H1 (cell line): ENCODE measurements at regions not wholly inside any gene's neighbourhood (a gene's known extent, or its start where the extent isn't known, plus 50 kb on each side); places are given as distances from the start of the nearest gene placed in this dataset.

Source experiments
- FOSL1 ChIP-seq: IDR thresholded peaks from 2 replicates; pipeline ENCODE4 v1.6.1; 2011; ENCODE audit warnings: mild to moderate bottlenecking, low read depth, low read length, moderate library complexity; ENCODE audit not compliant: insufficient read depth
- SUZ12 ChIP-seq: fragments of 200-600 bp; sonication (generic); IDR thresholded peaks from 2 replicates; pipeline ENCODE4 v1.6.1; 2012; ENCODE audit warnings: mild to moderate bottlenecking, inconsistent platforms, low read length, moderate library complexity, mixed read lengths
- TF ChIP-seq, protein P1 (sequence below): IDR thresholded peaks from 2 replicates; pipeline ENCODE4 v1.6.1; 2011; ENCODE audit warnings: low read depth, mild to moderate bottlenecking, low read length; ENCODE audit not compliant: insufficient read depth

DNA sequence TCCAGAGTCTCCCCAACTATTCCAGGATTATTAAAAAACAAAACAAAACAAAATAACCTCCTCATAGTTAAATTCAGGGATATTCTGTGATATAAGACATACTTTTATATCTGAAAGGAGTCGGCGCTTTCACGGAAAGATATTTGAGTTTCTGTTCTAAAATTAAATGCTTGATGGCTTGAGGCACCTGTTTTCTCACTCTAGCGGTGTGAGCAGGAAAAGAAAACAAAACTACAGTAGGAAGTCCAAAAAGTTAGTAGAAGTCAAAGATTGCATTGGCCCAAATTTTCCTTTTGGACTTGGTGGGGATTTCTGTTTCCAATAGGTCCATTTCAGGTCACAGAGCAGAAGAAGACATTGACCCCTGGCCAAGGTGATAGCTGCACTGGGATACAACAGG, 716.1 kb upstream of the POT1 start (continued):
- TF ChIP-seq, protein P1, sequence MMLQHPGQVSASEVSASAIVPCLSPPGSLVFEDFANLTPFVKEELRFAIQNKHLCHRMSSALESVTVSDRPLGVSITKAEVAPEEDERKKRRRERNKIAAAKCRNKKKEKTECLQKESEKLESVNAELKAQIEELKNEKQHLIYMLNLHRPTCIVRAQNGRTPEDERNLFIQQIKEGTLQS: no peak
- TF ChIP-seq FOSL1: no peak
- TF ChIP-seq SUZ12: no peak
